Caco-2 (cell line): ENCODE measurements at regions not wholly inside any gene's neighbourhood (a gene's known extent, or its start where the extent isn't known, plus 50 kb on each side); places are given as distances from the start of the nearest gene placed in this dataset.

Source experiments
- BruUV-seq: library from RNA; stranded (reverse); fragments of 400-500 nt; replicated peaks from 2 replicates; lab custom pipeline; 2021; lab: Mats Ljungman, UMichigan
- CTCF ChIA-PET: fragments of 300-600 bp; sonication (Branson Sonifier 250); formaldehyde crosslinking; loops from one replicate; lab custom pipeline; 2022; ENCODE audit warnings: antibody characterized with exemption; lab: Charles Lee
- POLR2A ChIA-PET: fragments of 300-600 bp; sonication (Branson Sonifier 250); formaldehyde crosslinking; loops from one replicate; lab custom pipeline; 2022; ENCODE audit warnings: antibody characterized with exemption; lab: Charles Lee
- DNase-seq, 2 experiments: peaks; one replicate each; pipeline versions ENCODE4 v3.0.0 to v3.0.0-alpha.2; 2020 to 2022
- H3K27me3 ChIP-seq: replicated peaks from 2 replicates; pipeline ENCODE4 v1.6.0; 2011; ENCODE audit warnings: low read length; ENCODE audit not compliant: control insufficient read depth, insufficient read depth
- H3K36me3 ChIP-seq: 2 replicates; pipeline ENCODE4 v1.5.1; 2011; ENCODE audit warnings: low read length; ENCODE audit not compliant: control insufficient read depth, insufficient read depth
- H3K4me1 ChIP-seq: fragments of 250-450 bp; sonication (Bioruptor Pico); 2 replicates; pipeline ENCODE4 v1.5.1; 2020; ENCODE audit warnings: mild to moderate bottlenecking
- H3K4me3 ChIP-seq: 2 replicates; pipeline ENCODE4 v1.5.1; 2011; ENCODE audit warnings: low read depth, mild to moderate bottlenecking, control low read depth, low read length
- H3K9me3 ChIP-seq: fragments of 250-450 bp; sonication (Bioruptor Pico); 2 replicates; pipeline ENCODE4 v1.5.1; 2020; ENCODE audit warnings: mild to moderate bottlenecking, moderate library complexity
- H3K27ac Mint-ChIP-seq: one replicate; pipeline ENCODE4 v1.8.0; 2022; ENCODE audit warnings: mixed read lengths; ENCODE audit not compliant: unreplicated experiment
- H3K27me3 Mint-ChIP-seq: one replicate; pipeline ENCODE4 v1.8.0; 2022; ENCODE audit warnings: mixed read lengths; ENCODE audit not compliant: insufficient read depth, unreplicated experiment
- H3K36me3 Mint-ChIP-seq: one replicate; pipeline ENCODE4 v1.8.0; 2022; ENCODE audit warnings: mild to moderate bottlenecking, mixed read lengths; ENCODE audit not compliant: insufficient read depth, unreplicated experiment
- H3K4me1 Mint-ChIP-seq: one replicate; pipeline ENCODE4 v1.8.0; 2022; ENCODE audit warnings: low read depth, mixed read lengths; ENCODE audit not compliant: unreplicated experiment
- H3K4me3 Mint-ChIP-seq: one replicate; pipeline ENCODE4 v1.8.0; 2022; ENCODE audit warnings: mild to moderate bottlenecking, moderate library complexity, mixed read lengths; ENCODE audit not compliant: unreplicated experiment
- H3K9me3 Mint-ChIP-seq: one replicate; pipeline ENCODE4 v1.8.0; 2022; ENCODE audit warnings: mixed read lengths; ENCODE audit not compliant: unreplicated experiment
- intact Hi-C: fragments of 100-400 bp; cut with micrococcal nuclease; formaldehyde crosslinking; loops from one replicate; pipeline ENCODE4 v1.10.0; 2022; ENCODE audit not compliant: unreplicated experiment
- TF ChIP-seq, protein P1 (sequence below), 2 experiments: fragments of 200-600 bp in 1 of 2; IDR thresholded peaks; 1 replicate in 1 of 2; 2 replicates in 1 of 2; pipeline versions ENCODE4 v1.5.1 to v1.8.0; 2011 to 2022; ENCODE audit warnings: antibody characterized with exemption in 1 of 2, control low read depth in 1 of 2, inconsistent platforms in 1 of 2, low read depth in 1 of 2, low read length in 1 of 2, mild to moderate bottlenecking in 1 of 2, moderate library complexity in 1 of 2; ENCODE audit not compliant: insufficient read depth in 1 of 2, severe bottlenecking in 1 of 2, unreplicated experiment in 1 of 2

- Mint-ChIP-seq H3K27me3 (peaks cover 6% of the 10 kb centered on the region), H3K4me1 (no peaks in the 10 kb centered on the region), H3K9me3 (no peaks in the 10 kb centered on the region), H3K27ac (no peak overlapping the region), H3K36me3 (no peaks in the 10 kb centered on the region), H3K4me3 (no peak overlapping the region)
- Histone ChIP-seq H3K36me3 (no peaks in the 10 kb centered on the region), H3K4me1 (no peaks in the 10 kb centered on the region), H3K4me3 (no peak overlapping the region), H3K27me3 (no peaks in the 10 kb centered on the region), H3K9me3 (no peaks in the 10 kb centered on the region)
- no TSS peak for BruUV-seq
- TF ChIP-seq, protein P1, sequence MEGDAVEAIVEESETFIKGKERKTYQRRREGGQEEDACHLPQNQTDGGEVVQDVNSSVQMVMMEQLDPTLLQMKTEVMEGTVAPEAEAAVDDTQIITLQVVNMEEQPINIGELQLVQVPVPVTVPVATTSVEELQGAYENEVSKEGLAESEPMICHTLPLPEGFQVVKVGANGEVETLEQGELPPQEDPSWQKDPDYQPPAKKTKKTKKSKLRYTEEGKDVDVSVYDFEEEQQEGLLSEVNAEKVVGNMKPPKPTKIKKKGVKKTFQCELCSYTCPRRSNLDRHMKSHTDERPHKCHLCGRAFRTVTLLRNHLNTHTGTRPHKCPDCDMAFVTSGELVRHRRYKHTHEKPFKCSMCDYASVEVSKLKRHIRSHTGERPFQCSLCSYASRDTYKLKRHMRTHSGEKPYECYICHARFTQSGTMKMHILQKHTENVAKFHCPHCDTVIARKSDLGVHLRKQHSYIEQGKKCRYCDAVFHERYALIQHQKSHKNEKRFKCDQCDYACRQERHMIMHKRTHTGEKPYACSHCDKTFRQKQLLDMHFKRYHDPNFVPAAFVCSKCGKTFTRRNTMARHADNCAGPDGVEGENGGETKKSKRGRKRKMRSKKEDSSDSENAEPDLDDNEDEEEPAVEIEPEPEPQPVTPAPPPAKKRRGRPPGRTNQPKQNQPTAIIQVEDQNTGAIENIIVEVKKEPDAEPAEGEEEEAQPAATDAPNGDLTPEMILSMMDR (IDR thresholded peaks at IDR 0.05; ENCODE audit: insufficient read depth in 1 of 2, low read depth in 1 of 2, low read length in 1 of 2, severe bottlenecking in 1 of 2, unreplicated experiment in 1 of 2) = no peak
- POLR2A ChIA-PET = no interaction called here
- no peak for DNase-seq
- intact Hi-C loops = no loop called here
- CTCF ChIA-PET = no interaction called here
Measured at GRCh38 chr4:20327808-20328207, 76.1 kb downstream of the SLIT2 start.

- no peak for DNase-seq
- CTCF ChIA-PET = no interaction called here
- Histone ChIP-seq H3K4me3 (no peak overlapping the region), H3K36me3 (no peaks in the 10 kb centered on the region), H3K9me3 (no peaks in the 10 kb centered on the region), H3K4me1 (no peaks in the 10 kb centered on the region), H3K27me3 (no peaks in the 10 kb centered on the region)
- H3K4me1 Mint-ChIP-seq = no peaks in the 10 kb centered on the region
- H3K36me3 Mint-ChIP-seq = no peaks in the 10 kb centered on the region
- H3K27me3 Mint-ChIP-seq = peaks cover 6% of the 10 kb centered on the region
- TF ChIP-seq, protein P1 (IDR thresholded peaks at IDR 0.05; ENCODE audit: insufficient read depth in 1 of 2, low read depth in 1 of 2, low read length in 1 of 2, severe bottlenecking in 1 of 2, unreplicated experiment in 1 of 2) = no peak
- H3K27ac Mint-ChIP-seq = no peak overlapping the region
- POLR2A ChIA-PET = no interaction called here
- no peak overlapping the region for H3K4me3 Mint-ChIP-seq
- BruUV-seq = no TSS peak
- no peaks in the 10 kb centered on the region for H3K9me3 Mint-ChIP-seq
- intact Hi-C loops = no loop called here
Measured at GRCh38 chr4:20331642-20332041, 79.9 kb downstream of the SLIT2 start.

- POLR2A ChIA-PET = no interaction called here
Measured at GRCh38 chr4:20333141-20333715, 81.5 kb downstream of the SLIT2 start.

More at GRCh38 chr4:20333141-20333715, 81.5 kb downstream of the SLIT2 start:
- TF ChIP-seq, protein P1 (IDR thresholded peaks at IDR 0.05; ENCODE audit: insufficient read depth in 1 of 2, low read depth in 1 of 2, low read length in 1 of 2, severe bottlenecking in 1 of 2, unreplicated experiment in 1 of 2) = no peak
- no peak for DNase-seq
- H3K9me3 Mint-ChIP-seq = no peaks in the 10 kb centered on the region
- peaks cover 6% of the 10 kb centered on the region for H3K27me3 Mint-ChIP-seq
- no TSS peak for BruUV-seq
- H3K36me3 Mint-ChIP-seq = no peaks in the 10 kb centered on the region
- no peaks in the 10 kb centered on the region for H3K9me3 ChIP-seq
- H3K27me3 ChIP-seq = no peaks in the 10 kb centered on the region
- H3K36me3 ChIP-seq = no peaks in the 10 kb centered on the region
- no peak overlapping the region for H3K27ac Mint-ChIP-seq
- no peak overlapping the region for H3K4me3 ChIP-seq
- intact Hi-C loops = no loop called here
- no peaks in the 10 kb centered on the region for H3K4me1 ChIP-seq
- no peak overlapping the region for H3K4me3 Mint-ChIP-seq
- no peaks in the 10 kb centered on the region for H3K4me1 Mint-ChIP-seq
- CTCF ChIA-PET = no interaction called here
